ENCODE measurements at regions not wholly inside any gene's neighbourhood (a gene's known extent, or its start where the extent isn't known, plus 50 kb on each side); places are given as distances from the start of the nearest gene placed in this dataset.
"Not testable (repeated sequence)": the region's sequence is repeated elsewhere in the genome, so short reads cannot be mapped to it uniquely, and the experiment has no call there.

DNA sequence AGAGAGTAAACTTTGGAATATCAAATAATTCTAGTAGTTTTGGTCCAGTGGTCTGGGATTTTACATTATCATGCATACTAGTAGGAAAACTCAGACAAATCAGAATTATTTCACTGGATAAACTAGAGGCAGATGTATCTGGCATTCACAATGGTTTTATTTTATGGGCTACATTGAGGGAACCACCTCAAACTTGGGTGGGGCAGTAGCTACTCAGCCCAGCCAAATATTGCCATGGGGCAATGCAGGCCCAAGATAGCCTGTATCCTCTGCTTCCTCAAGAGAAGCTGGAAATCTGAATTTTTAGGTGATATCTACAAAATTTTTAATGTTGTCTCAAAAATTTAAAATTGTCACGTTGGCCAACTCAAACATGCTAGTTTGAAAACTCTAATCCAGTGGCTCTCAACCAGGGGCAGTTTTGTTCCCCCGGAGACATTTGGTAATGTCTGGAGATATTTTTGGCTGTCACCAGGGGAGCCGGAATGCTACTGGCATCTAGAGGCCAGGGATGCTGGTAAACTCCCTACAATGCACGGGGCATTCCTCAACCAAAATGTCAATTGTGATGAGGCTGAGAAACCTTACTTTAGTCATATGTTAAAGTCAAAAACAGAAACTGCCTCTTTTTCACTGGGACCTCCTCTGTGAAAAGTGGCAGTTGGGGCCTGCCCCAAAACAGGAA is 172.8 kb upstream of the SPRED2 start:
- no peaks in the 10 kb centered on the region for H3K4me1 ChIP-seq (ENCODE audit: control insufficient read depth, low read depth, low read length)
- no peak overlapping the region for H2BK120ac ChIP-seq (ENCODE audit: low read depth, low read length)
- no peak overlapping the region for H2AK5ac ChIP-seq (ENCODE audit: low read length)
- no peak overlapping the region for H3K4me2 ChIP-seq (ENCODE audit: low read length)
- no peak overlapping the region for H3K18ac ChIP-seq (ENCODE audit: low read length)
- H3K4me3 ChIP-seq (ENCODE audit: low read length), result no peak overlapping the region
- H3K79me2 ChIP-seq (ENCODE audit: control insufficient read depth, insufficient read depth, low read length), result no peaks in the 10 kb centered on the region
- DNase-seq, result no peak
- no peak overlapping the region for H3K27ac ChIP-seq (ENCODE audit: low read depth, low read length)
- no peak overlapping the region for H2BK5ac ChIP-seq (ENCODE audit: low read length)
- H2BK15ac ChIP-seq (replicated peaks; ENCODE audit: low read depth), result peak overlapping the region; percentile 57
- H3K36me3 ChIP-seq (ENCODE audit: control insufficient read depth, insufficient read depth, low read length), result no peaks in the 10 kb centered on the region
- no peak overlapping the region for H4K5ac ChIP-seq (ENCODE audit: low read length)
- WGBS (ENCODE audit: extremely low coverage, insufficient coverage, low lambda C conversion rate), result no CpG with 5 or more reads among the region's 4 CpGs
- H4K8ac ChIP-seq (ENCODE audit: low read depth, low read length), result no peak overlapping the region
- H3K79me1 ChIP-seq (ENCODE audit: low read length), result no peaks in the 10 kb centered on the region
- no peak overlapping the region for H3K4ac ChIP-seq (ENCODE audit: low read depth, low read length)
- no peak overlapping the region for H3K56ac ChIP-seq (ENCODE audit: low read length)
- no peak overlapping the region for H3K23ac ChIP-seq (ENCODE audit: low read length)
- H3K9ac ChIP-seq (ENCODE audit: low read length), result no peak overlapping the region
- H3K27me3 ChIP-seq (ENCODE audit: insufficient read depth, low read length, poor library complexity), result no peaks in the 10 kb centered on the region

DNA sequence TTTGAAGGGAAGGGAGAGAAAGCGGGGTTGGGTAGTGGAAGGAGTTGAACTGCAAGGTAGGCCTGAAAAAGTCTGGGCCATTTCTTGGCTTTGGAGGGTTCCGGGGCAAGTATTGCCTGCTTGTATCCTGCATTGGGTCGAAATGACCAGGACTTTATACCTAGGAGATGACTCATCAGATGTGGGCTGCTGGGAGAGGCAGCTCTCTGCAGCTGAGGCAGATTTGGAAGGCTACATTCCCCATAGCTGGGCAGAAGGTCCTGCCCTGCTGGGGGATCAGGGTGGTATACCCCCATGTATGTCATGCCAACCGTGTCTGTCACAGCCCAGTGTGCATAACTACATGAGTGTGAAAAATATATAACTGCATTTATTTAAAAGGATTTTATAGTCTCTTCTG is 171.8 kb upstream of the SPRED2 start:
- no peaks in the 10 kb centered on the region for H3K36me3 ChIP-seq (ENCODE audit: control insufficient read depth, insufficient read depth, low read length)
- no peak overlapping the region for H2AK5ac ChIP-seq (ENCODE audit: low read length)
- no peak overlapping the region for H3K27ac ChIP-seq (ENCODE audit: low read depth, low read length)
- DNase-seq, result peak; percentile 17
- H3K4me3 ChIP-seq (ENCODE audit: low read length), result no peak overlapping the region
- H3K18ac ChIP-seq (ENCODE audit: low read length), result no peak overlapping the region
- no peak overlapping the region for H3K4ac ChIP-seq (ENCODE audit: low read depth, low read length)
- H3K79me2 ChIP-seq (ENCODE audit: control insufficient read depth, insufficient read depth, low read length), result no peaks in the 10 kb centered on the region
- H3K4me1 ChIP-seq (ENCODE audit: control insufficient read depth, low read depth, low read length), result no peaks in the 10 kb centered on the region
- no peak overlapping the region for H2BK15ac ChIP-seq (replicated peaks; ENCODE audit: low read depth)
- no peak overlapping the region for H3K4me2 ChIP-seq (ENCODE audit: low read length)
- H2BK120ac ChIP-seq (ENCODE audit: low read depth, low read length), result no peak overlapping the region
- no peaks in the 10 kb centered on the region for H3K27me3 ChIP-seq (ENCODE audit: insufficient read depth, low read length, poor library complexity)
- no peak overlapping the region for H4K5ac ChIP-seq (ENCODE audit: low read length)
- no peak overlapping the region for H4K8ac ChIP-seq (ENCODE audit: low read depth, low read length)
- no peak overlapping the region for H2BK5ac ChIP-seq (ENCODE audit: low read length)
- H3K9ac ChIP-seq (ENCODE audit: low read length), result no peak overlapping the region
- no peaks in the 10 kb centered on the region for H3K79me1 ChIP-seq (ENCODE audit: low read length)
- H3K56ac ChIP-seq (ENCODE audit: low read length), result no peak overlapping the region
- no CpG with 5 or more reads among the region's 4 CpGs for WGBS (ENCODE audit: extremely low coverage, insufficient coverage, low lambda C conversion rate)
- no peak overlapping the region for H3K23ac ChIP-seq (ENCODE audit: low read length)

DNA sequence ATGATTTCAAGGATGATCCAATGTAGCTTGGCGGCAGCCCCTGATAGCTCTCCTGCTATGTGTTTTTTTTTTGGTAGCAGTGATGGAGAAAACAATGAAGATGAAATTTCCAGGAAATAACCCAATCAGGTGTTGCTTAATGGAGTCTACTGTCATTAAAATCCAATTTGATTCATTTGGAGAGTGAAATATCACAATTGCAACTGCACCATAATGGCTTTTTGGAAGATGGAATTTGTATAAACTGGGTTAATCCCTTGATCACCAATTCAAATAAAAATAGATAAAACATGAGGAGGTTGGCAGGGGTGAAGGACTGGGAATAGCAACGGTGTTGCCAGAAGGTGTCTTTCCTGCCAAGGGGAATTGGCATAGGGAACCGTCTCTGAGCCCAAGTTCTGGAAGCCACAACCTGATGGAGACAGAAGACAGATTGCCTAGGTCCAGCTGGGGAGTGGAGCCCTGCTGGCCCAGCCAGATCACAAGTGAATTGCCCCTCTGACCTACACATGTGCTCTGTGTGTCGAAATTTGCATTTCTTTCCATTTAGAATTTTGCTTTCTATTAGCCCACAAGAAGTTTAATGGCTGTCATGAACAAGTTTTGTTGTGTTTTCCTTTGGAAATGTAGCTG is 170.3 kb upstream of the SPRED2 start:
- Histone ChIP-seq H3K18ac (ENCODE audit: low read length) (no peak overlapping the region), H3K56ac (ENCODE audit: low read length) (no peak overlapping the region), H3K27me3 (ENCODE audit: insufficient read depth, low read length, poor library complexity) (no peaks in the 10 kb centered on the region), H2AK5ac (ENCODE audit: low read length) (no peak overlapping the region), H3K79me1 (ENCODE audit: low read length) (no peaks in the 10 kb centered on the region), H3K79me2 (ENCODE audit: control insufficient read depth, insufficient read depth, low read length) (no peaks in the 10 kb centered on the region), H2BK120ac (ENCODE audit: low read depth, low read length) (no peak overlapping the region), H3K27ac (ENCODE audit: low read depth, low read length) (no peak overlapping the region), H4K8ac (ENCODE audit: low read depth, low read length) (no peak overlapping the region), H3K4me1 (ENCODE audit: control insufficient read depth, low read depth, low read length) (no peaks in the 10 kb centered on the region), H3K4me2 (ENCODE audit: low read length) (no peak overlapping the region), H4K5ac (ENCODE audit: low read length) (no peak overlapping the region), H3K9ac (ENCODE audit: low read length) (no peak overlapping the region), H3K36me3 (ENCODE audit: control insufficient read depth, insufficient read depth, low read length) (no peaks in the 10 kb centered on the region), H3K23ac (ENCODE audit: low read length) (no peak overlapping the region), H2BK5ac (ENCODE audit: low read length) (no peak overlapping the region), H3K4me3 (ENCODE audit: low read length) (no peak overlapping the region), H3K4ac (ENCODE audit: low read depth, low read length) (no peak overlapping the region), H2BK15ac (replicated peaks; ENCODE audit: low read depth) (no peak overlapping the region)
- no peak for DNase-seq
- no CpG with 5 or more reads among the region's 4 CpGs for WGBS (ENCODE audit: extremely low coverage, insufficient coverage, low lambda C conversion rate)

DNA sequence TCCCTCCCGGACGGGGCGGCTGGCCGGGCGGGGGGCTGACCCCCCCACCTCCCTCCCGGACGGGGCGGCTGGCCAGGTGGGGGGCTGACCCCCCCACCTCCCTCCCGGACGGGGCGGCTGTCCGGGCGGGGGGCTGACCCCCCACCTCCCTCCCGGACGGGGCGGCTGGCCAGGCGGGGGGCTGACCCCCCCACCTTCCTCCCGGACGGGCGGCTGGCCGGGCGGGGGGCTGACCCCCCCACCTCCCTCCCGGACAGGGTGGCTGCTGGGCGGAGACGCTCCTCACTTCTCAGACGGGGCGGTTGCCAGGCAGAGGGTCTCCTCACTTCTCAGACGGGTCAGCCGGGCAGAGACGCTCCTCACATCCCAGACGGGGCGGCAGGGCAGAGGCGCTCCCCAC is 168.5 kb upstream of the SPRED2 start:
- H2BK15ac ChIP-seq (replicated peaks; ENCODE audit: low read depth); H3K79me1 ChIP-seq (ENCODE audit: low read length); H3K4me2 ChIP-seq (ENCODE audit: low read length); H2BK5ac ChIP-seq (ENCODE audit: low read length); H2AK5ac ChIP-seq (ENCODE audit: low read length); H3K18ac ChIP-seq (ENCODE audit: low read length); H3K4me3 ChIP-seq (ENCODE audit: low read length); H3K79me2 ChIP-seq (ENCODE audit: control insufficient read depth, insufficient read depth, low read length); H3K9ac ChIP-seq (ENCODE audit: low read length); H2BK120ac ChIP-seq (ENCODE audit: low read depth, low read length); H3K4me1 ChIP-seq (ENCODE audit: control insufficient read depth, low read depth, low read length); H4K8ac ChIP-seq (ENCODE audit: low read depth, low read length); DNase-seq; H3K27me3 ChIP-seq (ENCODE audit: insufficient read depth, low read length, poor library complexity); H4K5ac ChIP-seq (ENCODE audit: low read length); H3K23ac ChIP-seq (ENCODE audit: low read length); H3K4ac ChIP-seq (ENCODE audit: low read depth, low read length); H3K56ac ChIP-seq (ENCODE audit: low read length); H3K36me3 ChIP-seq (ENCODE audit: control insufficient read depth, insufficient read depth, low read length); H3K27ac ChIP-seq (ENCODE audit: low read depth, low read length): not testable (repeated sequence)
- no CpG with 5 or more reads among the region's 33 CpGs for WGBS (ENCODE audit: extremely low coverage, insufficient coverage, low lambda C conversion rate)

DNA sequence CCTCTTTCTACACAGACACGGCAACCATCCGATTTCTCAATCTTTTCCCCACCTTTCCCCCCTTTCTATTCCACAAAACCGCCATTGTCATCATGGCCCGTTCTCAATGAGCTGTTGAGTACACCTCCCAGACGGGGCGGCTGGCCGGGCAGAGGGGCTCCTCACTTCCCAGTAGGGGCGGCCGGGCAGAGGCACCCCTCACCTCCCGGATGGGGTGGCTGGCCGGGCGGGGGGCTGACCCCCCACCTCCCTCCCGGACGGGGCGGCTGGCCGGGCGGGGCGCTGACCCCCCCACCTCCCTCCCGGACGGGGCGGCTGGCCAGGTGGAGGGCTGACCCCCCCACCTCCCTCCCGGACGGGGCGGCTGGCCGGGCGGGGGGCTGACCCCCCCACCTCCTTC is 168.0 kb upstream of the SPRED2 start:
- H3K18ac ChIP-seq (ENCODE audit: low read length); H3K27me3 ChIP-seq (ENCODE audit: insufficient read depth, low read length, poor library complexity); H4K8ac ChIP-seq (ENCODE audit: low read depth, low read length); H3K9ac ChIP-seq (ENCODE audit: low read length); H2BK5ac ChIP-seq (ENCODE audit: low read length); H3K23ac ChIP-seq (ENCODE audit: low read length); H2BK120ac ChIP-seq (ENCODE audit: low read depth, low read length); H3K4me2 ChIP-seq (ENCODE audit: low read length); H3K79me2 ChIP-seq (ENCODE audit: control insufficient read depth, insufficient read depth, low read length); H3K4me3 ChIP-seq (ENCODE audit: low read length); H3K27ac ChIP-seq (ENCODE audit: low read depth, low read length); H3K4me1 ChIP-seq (ENCODE audit: control insufficient read depth, low read depth, low read length); H3K4ac ChIP-seq (ENCODE audit: low read depth, low read length); H3K79me1 ChIP-seq (ENCODE audit: low read length); DNase-seq; H2BK15ac ChIP-seq (replicated peaks; ENCODE audit: low read depth); H4K5ac ChIP-seq (ENCODE audit: low read length); H2AK5ac ChIP-seq (ENCODE audit: low read length); H3K56ac ChIP-seq (ENCODE audit: low read length); H3K36me3 ChIP-seq (ENCODE audit: control insufficient read depth, insufficient read depth, low read length): not testable (repeated sequence)
- WGBS (ENCODE audit: extremely low coverage, insufficient coverage, low lambda C conversion rate), result no CpG with 5 or more reads among the region's 26 CpGs

DNA sequence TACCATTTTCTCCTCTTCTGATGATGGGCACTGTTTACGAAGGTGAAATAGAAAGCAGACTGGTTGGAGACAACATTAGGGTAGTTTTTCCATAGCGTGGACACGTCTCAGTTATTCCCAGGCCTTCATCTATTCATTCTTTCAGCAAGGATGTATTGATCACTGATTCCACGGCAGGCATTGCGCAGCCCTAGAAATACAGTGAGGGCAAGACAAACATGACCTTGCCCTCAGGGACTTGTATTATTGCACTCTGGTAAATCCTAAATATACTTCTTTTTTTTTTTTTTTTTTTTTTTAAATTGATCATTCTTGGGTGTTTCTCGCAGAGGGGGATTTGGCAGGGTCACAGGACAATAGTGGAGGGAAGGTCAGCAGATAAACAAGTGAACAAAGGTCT is 167.3 kb upstream of the SPRED2 start:
- Histone ChIP-seq H3K27ac (ENCODE audit: low read depth, low read length) (no peak overlapping the region), H3K4me1 (ENCODE audit: control insufficient read depth, low read depth, low read length) (no peaks in the 10 kb centered on the region), H3K36me3 (ENCODE audit: control insufficient read depth, insufficient read depth, low read length) (no peaks in the 10 kb centered on the region), H2BK120ac (ENCODE audit: low read depth, low read length) (no peak overlapping the region), H3K18ac (ENCODE audit: low read length) (no peak overlapping the region), H3K4me2 (ENCODE audit: low read length) (no peak overlapping the region), H3K56ac (ENCODE audit: low read length) (no peak overlapping the region), H4K8ac (ENCODE audit: low read depth, low read length) (no peak overlapping the region), H3K4me3 (ENCODE audit: low read length) (no peak overlapping the region), H2BK5ac (ENCODE audit: low read length) (no peak overlapping the region), H2BK15ac (replicated peaks; ENCODE audit: low read depth) (no peak overlapping the region), H3K9ac (ENCODE audit: low read length) (no peak overlapping the region), H3K79me2 (ENCODE audit: control insufficient read depth, insufficient read depth, low read length) (no peaks in the 10 kb centered on the region), H3K27me3 (ENCODE audit: insufficient read depth, low read length, poor library complexity) (no peaks in the 10 kb centered on the region), H3K4ac (ENCODE audit: low read depth, low read length) (no peak overlapping the region), H4K5ac (ENCODE audit: low read length) (no peak overlapping the region), H3K23ac (ENCODE audit: low read length) (no peak overlapping the region), H3K79me1 (ENCODE audit: low read length) (no peaks in the 10 kb centered on the region), H2AK5ac (ENCODE audit: low read length) (no peak overlapping the region)
- WGBS (ENCODE audit: extremely low coverage, insufficient coverage, low lambda C conversion rate), result no CpG with 5 or more reads among the region's 6 CpGs
- no peak for DNase-seq

Measured in mesendoderm (in vitro differentiated cells).